Fibroblast of villous mesenchyme (primary cell): ENCODE measurements at regions not wholly inside any gene's neighbourhood (a gene's known extent, or its start where the extent isn't known, plus 50 kb on each side); places are given as distances from the start of the nearest gene placed in this dataset.

ENCODE experiments used
- DNase-seq: peaks from one replicate; pipeline ENCODE4 v3.0.0-alpha.2; 2010; ENCODE audit warnings: low read depth
- H3K4me3 ChIP-seq: 2 replicates; pipeline ENCODE4 v1.5.1; 2011; ENCODE audit warnings: low read depth, mild to moderate bottlenecking, low read length
- CTCF ChIP-seq: IDR thresholded peaks from 2 replicates; pipeline ENCODE4 v1.5.1; 2012; ENCODE audit warnings: low read depth, mild to moderate bottlenecking, low read length; ENCODE audit not compliant: insufficient read depth

DNA sequence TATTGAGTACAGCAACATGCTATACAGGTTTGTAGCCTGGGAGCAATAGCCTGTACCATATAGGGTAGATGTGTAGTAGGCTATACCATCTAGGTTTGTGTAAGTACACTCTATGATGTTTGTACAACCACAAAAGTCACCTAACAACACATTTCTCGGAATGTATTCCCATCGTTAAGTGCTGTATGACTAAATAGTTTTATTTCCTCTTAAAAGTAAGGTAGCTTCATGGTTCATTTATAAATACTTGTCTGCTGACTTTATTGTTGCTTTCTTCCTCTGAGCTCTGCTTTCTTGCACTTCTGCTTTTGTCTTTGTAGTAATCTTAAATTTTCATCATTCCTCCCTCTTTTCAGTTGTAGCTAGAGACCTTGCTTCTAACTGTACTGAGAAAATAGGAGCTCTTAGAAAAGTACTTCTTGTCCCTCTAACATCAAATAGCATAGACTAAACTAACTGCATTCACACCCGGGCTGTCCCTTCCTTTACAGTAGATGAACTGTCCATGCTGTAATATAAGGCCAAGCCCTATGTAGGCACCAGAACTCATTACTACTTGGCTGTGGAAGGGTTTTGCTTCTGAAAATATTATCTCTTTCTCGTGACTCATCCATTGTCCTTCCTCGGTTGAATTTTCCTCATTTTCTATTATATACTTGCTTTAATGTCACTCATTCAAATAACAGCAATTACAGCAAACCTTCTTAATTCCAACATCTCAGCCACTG, 55.4 kb upstream of the FAM3C start:
- DNase-seq: no peak
- no peak overlapping the region for H3K4me3 ChIP-seq
- no peak for TF ChIP-seq CTCF

GRCh38 chr7:121450631-121451198, 54.6 kb upstream of the FAM3C start:
- DNase-seq: no peak
- no peak overlapping the region for H3K4me3 ChIP-seq
- TF ChIP-seq CTCF: no peak

DNA sequence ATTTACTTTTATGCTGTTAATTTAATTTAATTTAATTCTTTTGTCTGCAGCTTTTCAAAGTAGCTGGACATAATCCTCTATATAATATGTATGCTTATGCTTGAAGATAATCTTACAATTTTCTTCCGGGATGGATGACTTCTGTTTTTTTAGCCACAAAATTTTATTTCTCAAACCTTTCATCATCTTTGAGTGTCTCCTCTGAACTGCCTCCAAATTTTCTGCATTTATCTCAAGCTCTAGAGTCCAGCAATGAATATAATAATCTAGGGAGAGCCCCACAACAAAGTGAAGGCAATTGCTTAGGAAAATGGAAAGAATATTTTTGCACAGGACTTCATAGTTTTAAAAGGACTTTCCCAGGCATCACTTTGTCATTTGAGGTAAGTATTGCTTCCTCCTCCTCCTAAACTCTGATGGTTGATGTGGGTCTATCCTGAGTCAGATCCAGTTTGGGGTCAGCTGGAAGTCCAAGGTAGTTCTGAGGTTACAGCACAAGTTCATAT, 53.7 kb upstream of the FAM3C start:
- no peak overlapping the region for H3K4me3 ChIP-seq
- no peak for TF ChIP-seq CTCF
- DNase-seq: no peak

GRCh38 chr7:121449329-121449728, 53.2 kb upstream of the FAM3C start:
- H3K4me3 ChIP-seq: no peak overlapping the region
- peak; percentile 49 for DNase-seq
- TF ChIP-seq CTCF: peak; percentile 18

- no peak for TF ChIP-seq CTCF
- H3K4me3 ChIP-seq: no peak overlapping the region
- DNase-seq: no peak
Observed at GRCh38 chr7:121448429-121448828, 52.3 kb upstream of the FAM3C start.

DNA sequence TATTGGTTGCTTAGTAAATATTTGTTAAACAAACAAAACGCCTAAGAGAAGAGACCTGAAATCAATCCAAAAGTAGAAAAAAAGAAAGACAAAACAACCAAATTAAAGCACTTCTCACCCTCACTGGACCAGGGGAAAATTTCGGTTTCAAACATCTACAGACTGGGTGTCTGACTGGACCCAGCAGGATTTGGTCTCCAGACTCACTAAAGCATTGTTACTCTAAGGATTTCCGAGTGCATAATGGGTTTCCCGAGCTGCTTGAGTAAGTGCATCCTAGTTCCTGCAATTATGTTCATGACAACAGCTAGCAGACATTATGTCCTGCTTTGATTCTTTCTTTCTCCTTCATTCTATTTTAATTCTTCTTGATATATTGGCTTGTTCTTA, 51.8 kb upstream of the FAM3C start:
- H3K4me3 ChIP-seq: no peak overlapping the region
- no peak for DNase-seq
- no peak for TF ChIP-seq CTCF
